ENCODE measurements at regions not wholly inside any gene's neighbourhood (a gene's known extent, or its start where the extent isn't known, plus 50 kb on each side); places are given as distances from the start of the nearest gene placed in this dataset.

- TF ChIP-seq, protein P1, sequence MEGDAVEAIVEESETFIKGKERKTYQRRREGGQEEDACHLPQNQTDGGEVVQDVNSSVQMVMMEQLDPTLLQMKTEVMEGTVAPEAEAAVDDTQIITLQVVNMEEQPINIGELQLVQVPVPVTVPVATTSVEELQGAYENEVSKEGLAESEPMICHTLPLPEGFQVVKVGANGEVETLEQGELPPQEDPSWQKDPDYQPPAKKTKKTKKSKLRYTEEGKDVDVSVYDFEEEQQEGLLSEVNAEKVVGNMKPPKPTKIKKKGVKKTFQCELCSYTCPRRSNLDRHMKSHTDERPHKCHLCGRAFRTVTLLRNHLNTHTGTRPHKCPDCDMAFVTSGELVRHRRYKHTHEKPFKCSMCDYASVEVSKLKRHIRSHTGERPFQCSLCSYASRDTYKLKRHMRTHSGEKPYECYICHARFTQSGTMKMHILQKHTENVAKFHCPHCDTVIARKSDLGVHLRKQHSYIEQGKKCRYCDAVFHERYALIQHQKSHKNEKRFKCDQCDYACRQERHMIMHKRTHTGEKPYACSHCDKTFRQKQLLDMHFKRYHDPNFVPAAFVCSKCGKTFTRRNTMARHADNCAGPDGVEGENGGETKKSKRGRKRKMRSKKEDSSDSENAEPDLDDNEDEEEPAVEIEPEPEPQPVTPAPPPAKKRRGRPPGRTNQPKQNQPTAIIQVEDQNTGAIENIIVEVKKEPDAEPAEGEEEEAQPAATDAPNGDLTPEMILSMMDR (IDR thresholded peaks at IDR 0.05), result no peak
- TF ChIP-seq POLR2AphosphoS5 (IDR thresholded peaks at IDR 0.05) (no peak), POLR2A (IDR thresholded peaks at IDR 0.05) (no peak), EP300 (IDR thresholded peaks at IDR 0.05) (no peak)
These were observed 144.9 kb upstream of the TCERG1L start for GRCh38 chr10:131456411-131456810.

All from suprapubic skin (tissue), 4 donors.